ENCODE measurements at regions not wholly inside any gene's neighbourhood (a gene's known extent, or its start where the extent isn't known, plus 50 kb on each side); places are given as distances from the start of the nearest gene placed in this dataset.
"Not testable (repeated sequence)": the region's sequence is repeated elsewhere in the genome, so short reads cannot be mapped to it uniquely, and the experiment has no call there.

DNA sequence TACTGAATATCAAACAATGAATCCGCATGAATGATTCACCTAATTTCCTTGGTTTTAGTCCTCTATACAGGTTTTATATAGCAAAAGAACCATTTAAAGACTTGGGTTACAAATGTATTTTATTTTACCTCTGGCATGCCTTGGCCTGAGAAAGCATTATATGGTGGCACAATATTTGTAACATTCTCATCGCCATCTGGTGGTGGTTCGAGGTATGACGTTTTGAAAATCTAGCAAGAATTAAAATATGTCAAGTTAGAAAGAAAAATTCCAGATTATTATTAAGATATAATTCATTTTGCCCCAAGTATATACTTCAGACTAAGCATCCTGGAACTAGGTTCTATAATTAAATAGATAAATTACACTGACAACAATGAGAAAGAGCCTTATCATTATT is 445.9 kb downstream of the ZNF33B start:
- TF ChIP-seq, protein P1, sequence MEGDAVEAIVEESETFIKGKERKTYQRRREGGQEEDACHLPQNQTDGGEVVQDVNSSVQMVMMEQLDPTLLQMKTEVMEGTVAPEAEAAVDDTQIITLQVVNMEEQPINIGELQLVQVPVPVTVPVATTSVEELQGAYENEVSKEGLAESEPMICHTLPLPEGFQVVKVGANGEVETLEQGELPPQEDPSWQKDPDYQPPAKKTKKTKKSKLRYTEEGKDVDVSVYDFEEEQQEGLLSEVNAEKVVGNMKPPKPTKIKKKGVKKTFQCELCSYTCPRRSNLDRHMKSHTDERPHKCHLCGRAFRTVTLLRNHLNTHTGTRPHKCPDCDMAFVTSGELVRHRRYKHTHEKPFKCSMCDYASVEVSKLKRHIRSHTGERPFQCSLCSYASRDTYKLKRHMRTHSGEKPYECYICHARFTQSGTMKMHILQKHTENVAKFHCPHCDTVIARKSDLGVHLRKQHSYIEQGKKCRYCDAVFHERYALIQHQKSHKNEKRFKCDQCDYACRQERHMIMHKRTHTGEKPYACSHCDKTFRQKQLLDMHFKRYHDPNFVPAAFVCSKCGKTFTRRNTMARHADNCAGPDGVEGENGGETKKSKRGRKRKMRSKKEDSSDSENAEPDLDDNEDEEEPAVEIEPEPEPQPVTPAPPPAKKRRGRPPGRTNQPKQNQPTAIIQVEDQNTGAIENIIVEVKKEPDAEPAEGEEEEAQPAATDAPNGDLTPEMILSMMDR (tag by site-specific recombination; IDR thresholded peaks at IDR 0.05): not testable (repeated sequence)
- TF ChIP-seq, protein P2, sequence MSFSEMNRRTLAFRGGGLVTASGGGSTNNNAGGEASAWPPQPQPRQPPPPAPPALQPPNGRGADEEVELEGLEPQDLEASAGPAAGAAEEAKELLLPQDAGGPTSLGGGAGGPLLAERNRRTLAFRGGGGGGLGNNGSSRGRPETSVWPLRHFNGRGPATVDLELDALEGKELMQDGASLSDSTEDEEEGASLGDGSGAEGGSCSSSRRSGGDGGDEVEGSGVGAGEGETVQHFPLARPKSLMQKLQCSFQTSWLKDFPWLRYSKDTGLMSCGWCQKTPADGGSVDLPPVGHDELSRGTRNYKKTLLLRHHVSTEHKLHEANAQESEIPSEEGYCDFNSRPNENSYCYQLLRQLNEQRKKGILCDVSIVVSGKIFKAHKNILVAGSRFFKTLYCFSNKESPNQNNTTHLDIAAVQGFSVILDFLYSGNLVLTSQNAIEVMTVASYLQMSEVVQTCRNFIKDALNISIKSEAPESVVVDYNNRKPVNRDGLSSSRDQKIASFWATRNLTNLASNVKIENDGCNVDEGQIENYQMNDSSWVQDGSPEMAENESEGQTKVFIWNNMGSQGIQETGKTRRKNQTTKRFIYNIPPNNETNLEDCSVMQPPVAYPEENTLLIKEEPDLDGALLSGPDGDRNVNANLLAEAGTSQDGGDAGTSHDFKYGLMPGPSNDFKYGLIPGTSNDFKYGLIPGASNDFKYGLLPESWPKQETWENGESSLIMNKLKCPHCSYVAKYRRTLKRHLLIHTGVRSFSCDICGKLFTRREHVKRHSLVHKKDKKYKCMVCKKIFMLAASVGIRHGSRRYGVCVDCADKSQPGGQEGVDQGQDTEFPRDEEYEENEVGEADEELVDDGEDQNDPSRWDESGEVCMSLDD (tag by site-specific recombination; IDR thresholded peaks at IDR 0.05): not testable (repeated sequence)
- not testable (repeated sequence) for TF ChIP-seq ZNF626 (tag by site-specific recombination; IDR thresholded peaks at IDR 0.05); ZNF366 (tag by site-specific recombination; conservative IDR thresholded peaks at IDR 0.05)
- TF ChIP-seq, protein P3, sequence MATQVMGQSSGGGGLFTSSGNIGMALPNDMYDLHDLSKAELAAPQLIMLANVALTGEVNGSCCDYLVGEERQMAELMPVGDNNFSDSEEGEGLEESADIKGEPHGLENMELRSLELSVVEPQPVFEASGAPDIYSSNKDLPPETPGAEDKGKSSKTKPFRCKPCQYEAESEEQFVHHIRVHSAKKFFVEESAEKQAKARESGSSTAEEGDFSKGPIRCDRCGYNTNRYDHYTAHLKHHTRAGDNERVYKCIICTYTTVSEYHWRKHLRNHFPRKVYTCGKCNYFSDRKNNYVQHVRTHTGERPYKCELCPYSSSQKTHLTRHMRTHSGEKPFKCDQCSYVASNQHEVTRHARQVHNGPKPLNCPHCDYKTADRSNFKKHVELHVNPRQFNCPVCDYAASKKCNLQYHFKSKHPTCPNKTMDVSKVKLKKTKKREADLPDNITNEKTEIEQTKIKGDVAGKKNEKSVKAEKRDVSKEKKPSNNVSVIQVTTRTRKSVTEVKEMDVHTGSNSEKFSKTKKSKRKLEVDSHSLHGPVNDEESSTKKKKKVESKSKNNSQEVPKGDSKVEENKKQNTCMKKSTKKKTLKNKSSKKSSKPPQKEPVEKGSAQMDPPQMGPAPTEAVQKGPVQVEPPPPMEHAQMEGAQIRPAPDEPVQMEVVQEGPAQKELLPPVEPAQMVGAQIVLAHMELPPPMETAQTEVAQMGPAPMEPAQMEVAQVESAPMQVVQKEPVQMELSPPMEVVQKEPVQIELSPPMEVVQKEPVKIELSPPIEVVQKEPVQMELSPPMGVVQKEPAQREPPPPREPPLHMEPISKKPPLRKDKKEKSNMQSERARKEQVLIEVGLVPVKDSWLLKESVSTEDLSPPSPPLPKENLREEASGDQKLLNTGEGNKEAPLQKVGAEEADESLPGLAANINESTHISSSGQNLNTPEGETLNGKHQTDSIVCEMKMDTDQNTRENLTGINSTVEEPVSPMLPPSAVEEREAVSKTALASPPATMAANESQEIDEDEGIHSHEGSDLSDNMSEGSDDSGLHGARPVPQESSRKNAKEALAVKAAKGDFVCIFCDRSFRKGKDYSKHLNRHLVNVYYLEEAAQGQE (tag by site-specific recombination; IDR thresholded peaks at IDR 0.05): not testable (repeated sequence)
- TF ChIP-seq, protein P4, sequence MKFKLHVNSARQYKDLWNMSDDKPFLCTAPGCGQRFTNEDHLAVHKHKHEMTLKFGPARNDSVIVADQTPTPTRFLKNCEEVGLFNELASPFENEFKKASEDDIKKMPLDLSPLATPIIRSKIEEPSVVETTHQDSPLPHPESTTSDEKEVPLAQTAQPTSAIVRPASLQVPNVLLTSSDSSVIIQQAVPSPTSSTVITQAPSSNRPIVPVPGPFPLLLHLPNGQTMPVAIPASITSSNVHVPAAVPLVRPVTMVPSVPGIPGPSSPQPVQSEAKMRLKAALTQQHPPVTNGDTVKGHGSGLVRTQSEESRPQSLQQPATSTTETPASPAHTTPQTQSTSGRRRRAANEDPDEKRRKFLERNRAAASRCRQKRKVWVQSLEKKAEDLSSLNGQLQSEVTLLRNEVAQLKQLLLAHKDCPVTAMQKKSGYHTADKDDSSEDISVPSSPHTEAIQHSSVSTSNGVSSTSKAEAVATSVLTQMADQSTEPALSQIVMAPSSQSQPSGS (tag by site-specific recombination; IDR thresholded peaks at IDR 0.05; ENCODE audit: low read depth): not testable (repeated sequence)
